LoVo (cell line): ENCODE measurements at regions not wholly inside any gene's neighbourhood (a gene's known extent, or its start where the extent isn't known, plus 50 kb on each side); places are given as distances from the start of the nearest gene placed in this dataset.

Source experiments
- DNase-seq: peaks from one replicate; pipeline ENCODE4 v3.0.0-alpha.2; 2016; ENCODE audit warnings: low spot score

DNA sequence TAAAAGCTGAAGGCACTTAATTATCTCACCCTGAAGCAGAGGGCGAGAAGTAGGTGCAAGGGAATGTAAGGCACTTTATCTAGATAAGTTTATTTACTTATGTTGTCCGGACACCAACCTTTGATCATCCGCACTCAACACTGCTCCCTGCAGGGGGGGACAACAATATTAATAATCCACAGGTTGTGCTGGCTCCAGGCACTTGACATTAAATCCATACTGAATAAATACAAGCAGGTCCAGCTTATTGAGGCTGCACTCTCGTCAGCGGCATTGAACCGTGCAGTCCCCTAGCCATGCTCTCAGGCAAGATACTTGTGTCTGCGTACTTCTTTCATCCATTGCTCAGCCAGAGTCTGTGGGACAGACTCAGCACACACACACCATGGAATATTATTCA, 374.5 kb upstream of the NBEA start:
- no peak for DNase-seq

DNA sequence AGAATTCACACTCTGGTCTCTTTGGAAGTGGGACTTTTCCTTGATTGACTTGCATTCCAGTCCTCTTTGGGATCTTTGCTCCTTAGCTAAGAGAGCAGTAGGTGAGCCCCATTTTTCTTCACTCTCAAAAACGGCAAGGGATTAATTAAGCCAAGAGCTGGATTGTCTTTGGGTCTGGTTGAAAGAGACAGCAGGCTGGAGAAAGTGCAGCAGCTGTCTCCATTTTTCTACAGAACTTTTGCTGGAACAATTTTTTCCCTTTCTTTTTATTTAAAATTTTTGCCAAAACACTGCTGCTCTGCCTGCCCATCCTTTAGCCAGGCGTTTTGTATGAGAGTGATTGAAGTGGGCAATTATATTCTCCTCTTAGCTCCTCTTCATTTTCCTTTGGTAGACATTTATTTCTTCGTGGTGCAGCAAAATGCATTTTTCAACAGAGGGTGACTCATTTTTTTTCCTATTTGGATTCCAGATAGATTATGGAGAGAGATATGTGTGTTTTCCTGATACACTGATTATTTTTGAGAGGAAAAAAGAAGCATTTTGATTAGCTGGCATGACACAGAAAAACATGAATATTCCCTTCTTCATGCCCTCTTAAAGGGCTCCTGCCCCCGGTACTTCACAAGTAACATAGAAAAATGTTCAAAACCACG, 371.2 kb upstream of the NBEA start:
- no peak for DNase-seq

DNA sequence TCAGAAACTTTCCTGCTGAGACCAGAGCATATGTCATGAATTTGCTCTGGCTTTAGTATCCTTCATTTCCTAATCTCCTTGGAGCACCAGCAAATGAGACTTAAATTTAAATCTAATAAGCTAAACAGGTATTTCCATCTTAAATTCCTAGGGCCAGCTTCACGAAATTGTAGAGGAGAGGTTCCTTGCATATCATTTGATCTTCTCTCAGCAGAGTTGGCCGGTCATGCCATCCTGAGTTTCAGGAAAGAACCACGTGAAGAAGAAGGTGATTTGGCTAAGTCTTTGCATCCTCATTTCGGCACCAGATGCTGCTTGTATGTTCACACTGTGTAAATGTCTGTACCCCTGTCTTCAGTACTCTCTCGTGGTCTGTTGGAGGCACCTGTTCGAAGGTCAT, 370.4 kb upstream of the NBEA start:
- DNase-seq = no peak

DNA sequence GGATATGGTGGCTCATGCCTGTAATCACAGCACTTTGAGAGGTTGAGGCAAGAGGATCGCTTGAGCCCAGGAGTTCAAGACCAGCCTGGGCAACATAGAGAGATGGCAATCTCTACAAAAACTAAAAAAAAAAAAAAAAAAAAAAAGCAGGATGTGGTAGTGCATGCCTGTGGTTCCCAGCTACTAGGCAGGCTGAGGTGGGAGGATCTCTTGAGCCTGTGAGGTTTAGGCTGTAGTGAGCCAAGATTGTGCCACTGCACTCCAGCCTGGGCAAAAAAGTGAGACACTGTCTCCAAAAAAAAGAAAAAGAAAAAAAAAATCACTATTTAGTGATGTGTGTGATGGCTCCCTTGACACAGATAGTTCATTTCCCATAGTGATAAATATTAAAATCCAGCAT, 365.0 kb upstream of the NBEA start:
- DNase-seq = no peak

DNA sequence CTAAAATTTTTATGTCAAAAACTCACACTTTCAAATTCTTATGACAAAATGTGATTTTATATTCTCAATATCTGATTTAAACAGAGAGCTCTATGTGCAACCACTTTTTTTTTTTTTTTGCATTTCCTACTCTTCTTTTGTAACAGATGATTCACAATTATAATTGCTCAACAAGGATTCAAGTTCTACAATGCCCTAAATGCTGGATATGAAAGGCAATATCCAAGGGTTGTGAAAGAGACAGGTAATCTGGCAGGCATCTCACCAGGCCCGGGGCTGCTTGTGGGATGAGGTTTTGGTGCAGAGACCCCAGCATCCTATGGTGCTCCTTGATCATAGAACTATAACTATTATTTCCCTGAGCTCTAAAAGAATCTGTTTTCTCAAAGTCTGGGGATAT, 363.6 kb upstream of the NBEA start:
- no peak for DNase-seq

DNA sequence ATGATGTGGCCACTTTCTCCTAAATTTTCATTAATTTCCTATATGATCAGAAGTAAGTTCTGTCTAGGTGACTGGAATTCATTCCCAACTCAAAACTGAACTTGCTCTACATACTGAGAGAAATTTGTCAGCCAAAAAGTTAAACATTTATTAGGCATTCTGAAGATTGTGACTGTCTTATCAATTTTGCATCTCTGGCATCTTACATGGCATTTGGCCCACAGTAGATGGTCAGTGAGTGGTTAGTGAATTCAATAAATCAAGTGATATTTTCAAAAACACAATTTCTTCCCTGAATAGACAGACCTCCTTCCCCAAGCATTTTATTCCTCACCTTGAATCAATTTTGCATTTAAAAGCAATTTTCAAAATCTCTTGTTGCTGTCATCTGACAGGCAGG, 363.2 kb upstream of the NBEA start:
- DNase-seq = no peak

DNA sequence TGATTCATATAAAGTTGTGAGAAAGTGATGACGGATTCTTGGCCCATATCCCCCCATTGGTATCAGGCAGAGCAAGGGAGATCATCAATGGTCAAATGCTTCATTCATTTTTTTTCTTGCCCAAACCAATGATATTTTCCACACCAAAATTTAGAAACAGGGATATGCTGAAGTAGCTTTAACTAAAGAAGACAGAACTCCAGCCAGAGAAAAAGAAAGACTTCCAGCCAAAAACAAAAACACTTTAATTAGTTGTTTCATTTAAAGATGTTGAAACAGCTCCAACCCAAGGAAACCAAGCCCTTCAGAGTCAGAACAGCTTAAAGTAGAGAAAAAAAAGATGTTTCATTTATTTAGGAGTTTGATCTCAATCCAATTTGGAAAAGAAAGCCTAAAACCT, 358.9 kb upstream of the NBEA start:
- DNase-seq = no peak

DNA sequence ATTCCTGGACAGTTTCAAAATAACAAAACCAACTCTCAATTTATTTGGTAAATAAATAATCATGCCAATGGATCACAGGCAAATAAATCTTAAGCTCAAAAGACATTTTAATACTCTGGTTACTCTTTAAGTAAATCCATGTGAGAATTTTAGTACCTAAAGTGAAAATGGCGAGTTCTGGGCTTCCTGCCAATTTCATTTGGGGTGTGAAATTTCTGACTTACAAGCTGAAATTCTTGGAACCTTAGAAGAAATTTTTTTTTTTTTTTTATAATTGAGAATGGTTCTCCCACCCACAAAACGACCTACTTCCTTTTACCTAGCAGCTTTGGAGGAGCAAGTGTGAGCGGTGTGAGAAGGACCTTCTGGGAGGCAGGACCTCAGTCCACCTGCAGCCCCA, 354.5 kb upstream of the NBEA start:
- DNase-seq = no peak

DNA sequence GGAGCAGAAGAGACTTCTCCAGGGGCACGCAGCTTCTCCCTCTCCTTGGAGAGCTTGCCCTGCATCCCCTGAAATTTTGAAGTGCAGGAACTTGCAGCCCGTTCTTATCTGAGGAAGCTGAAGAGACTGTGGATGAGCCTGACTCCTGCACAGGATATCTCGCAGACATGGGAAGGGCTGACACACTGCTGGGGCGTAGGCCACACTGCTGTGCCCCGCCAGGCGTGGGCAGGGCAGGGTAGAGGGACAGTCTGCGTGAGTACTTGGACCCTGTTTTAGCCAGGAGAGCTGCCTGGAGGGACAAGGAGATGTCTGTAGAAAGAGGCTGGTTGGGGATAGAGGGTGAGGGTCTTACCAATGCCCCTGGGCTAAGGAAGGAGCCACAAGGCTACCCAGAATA, 353.7 kb upstream of the NBEA start:
- DNase-seq = no peak

DNA sequence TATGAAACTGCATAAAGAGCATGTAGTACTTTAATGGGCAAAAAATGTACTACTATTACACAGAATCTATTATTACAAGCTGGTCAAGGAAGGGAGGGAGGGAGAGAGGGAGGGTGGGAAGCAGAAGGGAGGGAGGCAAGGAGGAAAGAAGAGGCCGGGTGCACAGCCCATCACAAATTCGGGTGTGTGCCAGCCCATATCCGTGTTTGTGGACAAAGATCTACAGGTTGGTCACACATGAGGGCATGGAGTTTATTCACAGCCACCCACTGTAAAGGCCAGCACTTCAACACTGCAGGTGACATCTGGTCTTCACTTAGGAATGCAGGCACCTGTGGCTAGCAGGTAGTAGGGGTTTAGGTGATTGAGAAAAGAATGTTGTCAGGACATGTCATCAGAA, 352.5 kb upstream of the NBEA start:
- no peak for DNase-seq

DNA sequence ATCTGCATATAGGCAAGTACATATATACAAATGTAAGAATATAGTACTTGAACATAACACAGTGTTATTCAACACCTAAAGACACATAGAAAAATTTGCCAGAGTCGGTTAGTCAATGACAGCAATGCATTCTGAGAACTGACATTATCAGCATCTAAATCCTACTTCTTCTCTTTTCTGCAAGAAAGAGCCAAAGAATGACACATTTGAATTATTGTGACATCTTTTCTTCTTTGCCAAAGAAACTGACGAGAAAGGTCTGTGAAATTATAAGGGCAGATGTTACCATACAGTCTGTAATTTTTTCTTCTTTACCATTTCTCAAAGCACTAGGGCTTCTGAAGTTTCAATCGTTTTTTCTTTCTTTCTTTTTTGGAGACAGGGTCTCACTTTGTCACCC, 350.9 kb upstream of the NBEA start:
- DNase-seq = no peak

DNA sequence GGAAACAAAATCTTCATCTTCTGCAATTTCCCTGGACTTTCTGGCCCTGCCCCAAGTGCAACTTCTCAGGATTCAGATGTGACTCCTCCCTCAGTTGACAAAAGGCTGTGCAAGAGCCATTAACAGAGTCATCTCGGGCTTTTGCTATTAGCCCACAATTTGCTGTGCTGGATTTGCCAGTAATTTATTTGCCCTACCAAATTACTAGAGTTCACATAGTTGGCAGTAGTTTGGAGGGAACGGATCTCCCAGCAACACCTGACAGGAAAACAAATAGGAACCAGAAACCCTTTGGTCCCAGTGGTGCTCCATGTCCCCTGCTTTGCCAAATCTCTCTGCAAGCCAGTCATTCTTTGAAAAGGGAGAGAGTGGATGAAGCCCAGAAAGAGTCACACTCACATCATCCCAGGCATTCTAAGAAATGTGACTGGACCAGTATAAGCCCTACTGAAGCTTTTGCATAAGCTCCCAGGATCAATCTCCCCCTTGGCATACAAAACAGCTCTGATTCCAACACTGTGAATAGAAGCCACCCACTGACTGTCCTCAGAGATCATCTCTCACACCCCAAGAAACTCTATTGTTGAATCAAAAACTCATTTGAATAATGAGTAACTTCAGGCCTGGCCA, 350.1 kb upstream of the NBEA start:
- no peak for DNase-seq

DNA sequence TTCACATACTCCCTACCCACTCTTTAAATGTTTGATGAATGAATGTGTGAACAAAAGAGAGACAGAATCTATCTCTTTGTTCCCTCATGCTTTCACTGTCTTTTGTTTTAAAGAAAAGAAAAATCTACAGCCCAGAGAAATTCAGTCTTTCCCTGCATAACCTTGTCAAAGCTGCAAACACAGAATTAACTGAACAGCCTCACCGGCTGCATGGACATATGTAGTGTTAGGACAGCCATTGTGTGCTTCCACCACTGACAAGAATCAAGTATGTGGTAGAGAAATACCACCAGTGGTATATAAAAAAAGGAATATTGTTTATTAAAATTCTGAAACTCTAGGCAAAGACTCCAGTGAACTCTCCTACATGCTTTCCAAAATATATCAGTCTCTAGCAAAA, 348.4 kb upstream of the NBEA start:
- no peak for DNase-seq

DNA sequence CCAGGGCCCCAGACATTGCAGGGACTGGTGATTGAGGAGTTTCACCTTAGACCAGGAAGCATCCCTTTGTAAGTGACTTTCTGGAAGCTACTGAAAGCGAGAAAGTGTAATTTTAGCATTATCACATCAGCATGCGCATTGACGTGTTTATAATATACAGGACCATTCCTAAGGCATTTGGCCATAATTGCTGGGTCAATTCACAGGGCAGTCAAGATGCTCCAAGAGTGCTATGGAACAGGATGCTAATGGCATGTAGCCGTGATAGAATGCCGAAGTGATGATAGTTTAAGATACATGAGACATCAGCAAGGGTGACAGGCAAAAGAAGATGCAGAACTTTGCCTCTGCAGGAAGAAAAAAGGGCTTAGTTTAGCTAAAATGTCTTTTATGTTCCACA, 347.6 kb upstream of the NBEA start:
- DNase-seq = no peak

DNA sequence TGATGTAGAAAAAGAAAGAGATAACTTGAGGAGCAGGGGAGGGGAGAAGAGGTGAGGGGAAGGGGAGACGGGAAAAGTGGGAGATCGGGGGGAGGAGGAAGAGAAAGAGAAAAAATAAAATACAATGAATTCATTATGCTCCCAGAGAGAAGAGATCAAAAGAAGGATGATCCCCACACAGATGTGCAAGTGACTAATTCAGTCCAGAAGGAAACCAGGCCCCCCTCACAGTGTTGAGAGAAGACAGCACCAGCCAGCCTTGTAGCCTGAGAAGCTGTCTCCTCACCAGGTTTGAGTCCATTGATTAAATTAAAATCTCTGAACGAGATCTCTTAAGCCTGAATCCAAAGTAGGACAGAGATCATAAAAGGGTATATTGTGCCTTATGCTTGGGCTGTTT, 333.7 kb upstream of the NBEA start:
- no peak for DNase-seq

DNA sequence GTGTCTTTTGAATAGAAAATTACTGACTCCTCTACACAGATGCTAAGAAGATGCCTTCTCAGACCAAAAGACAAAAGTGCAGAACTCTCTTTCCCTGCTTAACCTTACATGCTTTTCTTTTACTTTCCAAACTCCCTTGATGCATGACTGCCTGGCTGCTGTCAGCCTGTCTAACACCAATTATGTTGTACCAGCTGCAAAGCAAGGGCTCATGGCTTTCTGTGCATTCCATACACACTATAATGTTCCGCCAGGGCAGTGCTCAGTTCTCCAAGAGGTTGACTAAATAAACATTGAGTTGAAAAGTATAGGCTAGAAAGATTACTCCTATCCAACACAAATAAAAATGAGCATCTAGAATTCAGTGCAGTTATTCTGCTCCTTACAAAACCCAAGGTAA, 330.4 kb upstream of the NBEA start:
- no peak for DNase-seq

DNA sequence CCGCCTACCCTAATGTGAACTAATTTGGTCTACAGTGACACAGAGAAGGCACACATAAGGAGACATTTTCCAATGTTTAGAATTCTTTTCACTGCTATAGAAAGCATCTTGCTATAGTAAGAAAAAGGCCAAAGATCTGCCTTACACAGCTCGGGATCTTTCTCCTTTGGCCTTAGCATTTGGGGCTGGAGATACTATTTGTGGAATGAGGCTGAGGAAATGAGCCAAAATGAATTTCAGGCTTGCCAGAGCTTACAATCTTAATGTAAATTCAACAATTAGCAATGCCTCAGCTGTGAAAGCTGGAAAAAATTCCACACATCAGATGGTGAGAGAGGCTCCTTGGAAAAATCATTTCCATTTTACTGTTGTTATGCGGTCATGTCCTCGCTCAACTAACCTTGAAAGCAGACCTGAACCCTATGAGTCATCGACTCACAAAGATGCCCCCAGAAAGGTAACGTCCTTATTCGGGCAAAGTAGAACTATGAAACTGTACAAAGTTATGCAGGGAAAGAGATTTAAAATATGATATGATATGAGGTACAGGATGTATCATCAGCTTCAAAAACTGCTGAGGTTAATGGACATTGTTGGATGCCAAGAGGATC, 324.5 kb upstream of the NBEA start:
- no peak for DNase-seq

DNA sequence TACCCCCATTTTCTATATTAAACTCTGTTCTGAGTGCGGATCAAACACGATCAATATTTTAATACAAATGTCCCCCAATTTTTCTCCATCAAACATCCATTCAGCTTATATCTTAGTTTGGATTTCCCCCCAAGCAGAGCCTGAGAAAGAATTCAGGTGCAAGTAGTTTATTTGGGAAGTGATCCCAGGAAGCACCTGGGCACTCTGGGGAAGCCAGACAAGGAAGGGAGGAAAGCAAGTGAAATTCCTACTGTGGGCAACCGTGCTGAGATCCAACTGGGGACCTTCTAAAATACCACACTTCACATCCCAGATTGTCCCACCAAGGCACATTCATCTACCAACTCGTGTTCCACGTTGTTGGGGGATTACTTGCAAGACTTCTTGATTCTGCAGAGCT, 323.4 kb upstream of the NBEA start:
- no peak for DNase-seq

DNA sequence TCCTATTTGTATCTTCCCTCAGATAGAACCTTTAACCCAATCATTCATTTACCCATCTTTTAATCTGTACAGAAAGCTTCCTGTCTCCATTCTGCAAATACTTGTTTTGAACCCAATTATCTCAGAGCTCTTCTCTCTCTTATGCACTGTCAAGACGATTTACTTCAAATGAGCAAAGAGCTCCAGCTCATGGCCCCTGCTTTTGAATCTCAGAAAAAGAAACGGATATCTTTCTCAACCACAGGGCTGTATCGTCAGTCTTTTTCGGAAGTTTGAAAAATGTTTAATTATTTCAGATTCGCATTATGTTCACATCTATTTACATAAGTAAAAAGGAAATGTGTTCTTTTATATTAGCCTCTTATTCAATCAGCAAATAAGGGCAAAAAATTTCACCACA, 322.7 kb upstream of the NBEA start:
- DNase-seq = no peak

DNA sequence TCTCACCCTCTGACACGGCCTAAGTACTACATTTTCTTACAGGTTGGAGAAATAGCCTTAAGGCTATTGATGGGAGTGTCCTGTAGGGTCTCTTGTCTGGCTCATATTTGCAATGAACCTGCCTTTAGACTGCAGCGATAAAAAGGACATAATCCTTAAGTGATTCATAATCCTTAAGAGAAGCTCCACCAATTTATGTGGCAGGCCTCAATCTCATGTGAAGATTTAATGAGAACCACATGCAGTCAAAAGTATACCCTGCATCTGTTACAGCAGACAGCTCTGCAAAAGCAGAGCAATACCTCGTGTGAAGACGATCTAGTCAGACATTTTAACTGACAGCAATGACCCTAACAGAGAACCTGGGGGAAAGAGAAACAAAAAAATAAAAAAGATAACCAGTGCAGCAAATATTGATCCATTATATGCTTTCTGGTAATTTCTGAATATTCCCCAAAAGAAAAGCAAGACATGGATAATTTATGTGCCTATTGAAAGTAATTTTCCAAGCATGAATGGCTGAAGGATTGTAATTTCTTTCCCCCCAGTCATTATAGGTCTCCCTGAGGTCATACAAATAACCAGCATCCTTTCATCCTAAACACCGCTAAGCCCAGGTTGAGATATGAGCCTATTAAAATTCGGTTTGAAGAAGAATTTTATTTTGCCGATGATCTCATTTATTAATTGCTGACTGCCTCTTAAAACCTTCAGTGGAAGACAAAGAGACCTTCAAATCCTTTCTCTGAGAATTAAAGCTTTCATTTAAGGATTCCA, 321.8 kb upstream of the NBEA start:
- DNase-seq = no peak

DNA sequence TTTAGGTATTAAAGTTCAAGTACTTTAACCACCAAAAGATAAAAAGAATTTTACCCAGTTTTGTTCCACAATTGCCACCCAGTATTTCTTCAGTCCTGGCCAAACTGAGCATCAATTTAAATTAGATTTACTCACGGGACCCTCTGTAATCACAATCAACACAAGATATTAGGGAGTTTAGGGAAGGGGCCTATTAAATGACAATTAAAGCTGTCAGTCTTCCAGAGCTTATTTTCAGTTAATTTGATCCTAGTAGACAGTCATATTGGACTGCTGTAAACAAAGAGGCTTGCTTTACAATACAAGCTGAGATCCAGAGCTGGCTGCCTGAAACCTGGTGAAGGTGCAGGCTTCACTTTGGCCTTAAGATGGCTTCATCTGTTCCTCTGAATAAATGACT, 321.2 kb upstream of the NBEA start:
- no peak for DNase-seq

DNA sequence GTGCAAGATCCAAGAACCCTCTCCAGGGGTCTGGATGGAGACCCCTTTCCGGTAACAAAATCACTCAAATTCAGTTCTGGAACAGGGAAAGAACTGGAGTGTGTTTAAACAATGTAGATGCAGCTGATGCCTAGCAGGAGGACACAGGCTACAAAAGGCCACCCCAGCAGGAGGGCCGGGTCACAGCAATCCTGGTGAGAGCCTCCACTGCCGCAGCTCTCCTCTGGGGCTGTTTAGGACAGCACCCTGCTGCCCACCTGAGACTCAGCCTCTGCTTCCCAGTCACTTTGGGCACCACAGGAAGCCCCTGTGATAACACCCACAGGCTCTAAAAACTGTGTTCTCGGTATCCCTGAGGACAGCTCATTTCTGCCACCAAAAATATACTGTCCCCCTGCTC, 318.7 kb upstream of the NBEA start:
- DNase-seq = no peak

DNA sequence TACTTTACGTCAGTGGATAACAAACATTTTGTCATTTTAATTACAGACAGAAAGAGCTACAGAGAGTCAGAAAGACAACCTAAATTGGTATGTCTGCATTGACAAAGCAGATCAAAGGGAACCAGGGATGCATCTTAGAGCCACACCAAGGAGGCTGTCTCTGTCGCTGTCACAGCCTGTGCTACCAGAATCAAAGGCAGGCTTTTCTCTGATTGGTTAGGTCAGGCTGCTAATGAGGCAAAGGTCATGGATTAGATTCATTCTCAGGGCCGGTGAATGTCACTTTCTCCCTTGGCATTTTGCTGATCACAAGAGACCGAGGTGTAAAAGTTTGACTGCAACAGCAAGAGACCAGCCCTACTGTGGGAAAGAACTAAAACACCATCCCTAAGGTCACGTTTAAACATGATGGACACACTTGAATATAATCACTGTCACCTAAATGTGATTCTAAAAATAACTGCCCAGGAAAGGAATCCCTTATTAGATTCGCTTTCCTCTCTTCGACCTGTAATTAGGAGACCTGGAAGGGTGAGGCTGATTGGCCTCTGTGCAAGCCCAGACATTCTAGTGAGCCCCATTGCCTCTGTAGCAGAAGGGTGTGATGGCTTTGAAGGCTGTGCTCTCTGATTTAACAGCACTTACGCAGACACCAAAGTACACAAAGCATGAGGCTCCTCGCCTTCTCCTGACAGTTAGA, 314.4 kb upstream of the NBEA start:
- no peak for DNase-seq
